ENCODE measurements at regions not wholly inside any gene's neighbourhood (a gene's known extent, or its start where the extent isn't known, plus 50 kb on each side); places are given as distances from the start of the nearest gene placed in this dataset.

DNA sequence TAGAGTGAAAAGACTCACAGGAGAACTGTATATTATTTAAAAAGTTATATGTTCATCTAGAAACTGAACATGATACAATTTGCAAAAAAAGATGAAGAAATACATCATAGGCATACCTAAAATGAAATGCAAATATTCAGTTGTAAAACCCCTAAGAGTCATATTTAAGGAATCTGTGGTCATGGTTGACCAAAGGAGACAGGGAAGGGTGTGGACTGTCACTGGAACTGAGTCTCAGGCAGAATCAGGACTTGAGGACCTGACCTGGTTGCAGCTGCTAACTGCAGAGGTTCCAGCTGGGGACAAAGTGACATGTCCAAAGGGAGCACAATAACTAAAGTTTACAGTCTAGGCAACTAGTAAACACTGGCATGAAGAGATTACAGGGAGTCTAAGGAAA, 211.3 kb upstream of the RAG2 start:
- intact Hi-C loops (cut with micrococcal nuclease), result no loop called here
- Histone ChIP-seq H3K9me3 (ENCODE audit: control insufficient read depth in 1 of 2, insufficient read depth in 1 of 2, low read depth in 1 of 2, low read length in 2 of 2) (no peaks in the 10 kb centered on the region), H3K27ac (ENCODE audit: low read depth, low read length) (no peak overlapping the region), H3K36me3 (ENCODE audit: control insufficient read depth in 1 of 2, insufficient read depth in 2 of 2, low read length in 2 of 2) (no peaks in the 10 kb centered on the region), H3K4me3 (replicated peaks in 1 of 2; ENCODE audit: low read depth in 1 of 2, low read length in 2 of 2) (no peak overlapping the region), H3K9me2 (ENCODE audit: insufficient read depth) (no peaks in the 10 kb centered on the region), H3K4me1 (ENCODE audit: control insufficient read depth in 1 of 2, insufficient read depth in 2 of 2, low read length in 2 of 2) (no peaks in the 10 kb centered on the region), H3K79me2 (ENCODE audit: insufficient read depth, low read length) (no peaks in the 10 kb centered on the region), H3K9ac (ENCODE audit: low read length) (no peak overlapping the region), H4K20me1 (ENCODE audit: insufficient read depth) (no peaks in the 10 kb centered on the region), H3K27me3 (ENCODE audit: insufficient read depth, low read length) (no peaks in the 10 kb centered on the region), H2AFZ (ENCODE audit: low read depth, low read length, poor library complexity, severe bottlenecking) (no peak overlapping the region), H3K4me2 (ENCODE audit: low read length) (no peak overlapping the region)
- DNase-seq (ENCODE audit: low read depth, low spot score) (no peak), ATAC-seq (no peak)
- RAD21 ChIA-PET (ENCODE audit: low non-redundant PET in 1 of 2, low total read pairs in 2 of 2, uncharacterized antibody in 2 of 2, unreplicated experiment in 2 of 2), result no interaction called here
- TF ChIP-seq YY1 (IDR thresholded peaks at IDR 0.05; ENCODE audit: extremely low read depth, insufficient replicate concordance, low read depth, low read length) (no peak), ZFX (IDR thresholded peaks at IDR 0.05) (no peak), POLR2A (IDR thresholded peaks at IDR 0.05; ENCODE audit: borderline replicate concordance, extremely low read depth, insufficient read depth, insufficient read length) (no peak), EZH2phosphoT487 (IDR thresholded peaks at IDR 0.05; ENCODE audit: borderline replicate concordance) (no peak), ZNF274 (IDR thresholded peaks at IDR 0.05; ENCODE audit: low read depth, low read length) (no peak), SRF (IDR thresholded peaks at IDR 0.05; ENCODE audit: low read depth) (no peak), FOSL1 (IDR thresholded peaks at IDR 0.05; ENCODE audit: low read depth) (no peak), ELF1 (IDR thresholded peaks at IDR 0.05; ENCODE audit: borderline replicate concordance, low read depth) (no peak), EZH2 (IDR thresholded peaks at IDR 0.05) (no peak), JUND (IDR thresholded peaks at IDR 0.05) (no peak), EGR1 (IDR thresholded peaks at IDR 0.05; ENCODE audit: low read depth) (no peak), TCF7L2 (IDR thresholded peaks at IDR 0.05; ENCODE audit: borderline replicate concordance, extremely low read depth, insufficient read depth, insufficient read length) (no peak), SIN3A (IDR thresholded peaks at IDR 0.05; ENCODE audit: low read depth) (no peak)
- TF ChIP-seq, protein P1, sequence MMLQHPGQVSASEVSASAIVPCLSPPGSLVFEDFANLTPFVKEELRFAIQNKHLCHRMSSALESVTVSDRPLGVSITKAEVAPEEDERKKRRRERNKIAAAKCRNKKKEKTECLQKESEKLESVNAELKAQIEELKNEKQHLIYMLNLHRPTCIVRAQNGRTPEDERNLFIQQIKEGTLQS (IDR thresholded peaks at IDR 0.05), result no peak
- TF ChIP-seq, protein P2, sequence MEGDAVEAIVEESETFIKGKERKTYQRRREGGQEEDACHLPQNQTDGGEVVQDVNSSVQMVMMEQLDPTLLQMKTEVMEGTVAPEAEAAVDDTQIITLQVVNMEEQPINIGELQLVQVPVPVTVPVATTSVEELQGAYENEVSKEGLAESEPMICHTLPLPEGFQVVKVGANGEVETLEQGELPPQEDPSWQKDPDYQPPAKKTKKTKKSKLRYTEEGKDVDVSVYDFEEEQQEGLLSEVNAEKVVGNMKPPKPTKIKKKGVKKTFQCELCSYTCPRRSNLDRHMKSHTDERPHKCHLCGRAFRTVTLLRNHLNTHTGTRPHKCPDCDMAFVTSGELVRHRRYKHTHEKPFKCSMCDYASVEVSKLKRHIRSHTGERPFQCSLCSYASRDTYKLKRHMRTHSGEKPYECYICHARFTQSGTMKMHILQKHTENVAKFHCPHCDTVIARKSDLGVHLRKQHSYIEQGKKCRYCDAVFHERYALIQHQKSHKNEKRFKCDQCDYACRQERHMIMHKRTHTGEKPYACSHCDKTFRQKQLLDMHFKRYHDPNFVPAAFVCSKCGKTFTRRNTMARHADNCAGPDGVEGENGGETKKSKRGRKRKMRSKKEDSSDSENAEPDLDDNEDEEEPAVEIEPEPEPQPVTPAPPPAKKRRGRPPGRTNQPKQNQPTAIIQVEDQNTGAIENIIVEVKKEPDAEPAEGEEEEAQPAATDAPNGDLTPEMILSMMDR (IDR thresholded peaks at IDR 0.05 in 2 of 3, conservative IDR thresholded peaks at IDR 0.05 in 1 of 3; ENCODE audit: borderline replicate concordance in 1 of 3, insufficient read depth in 1 of 3, low read depth in 2 of 3, low read length in 2 of 3), result no peak
- CTCF ChIA-PET, result no interaction called here
- no TSS peak for BruUV-seq (replicated peaks)
- POLR2A ChIA-PET, result no interaction called here
